Parathyroid adenoma (tissue), 2 donors: ENCODE measurements at regions not wholly inside any gene's neighbourhood (a gene's known extent, or its start where the extent isn't known, plus 50 kb on each side); places are given as distances from the start of the nearest gene placed in this dataset.

Experiments used
- H2AFZ ChIP-seq: fragments of 300-600 bp; sonication (generic); one replicate; pipeline ENCODE4 v1.7.0; 2017; ENCODE audit warnings: antibody characterized with exemption, mild to moderate bottlenecking
- H3K27ac ChIP-seq: fragments of 300-600 bp; sonication (generic); one replicate; pipeline ENCODE4 v1.7.0; 2017
- H3K27me3 ChIP-seq: fragments of 300-600 bp; sonication (generic); one replicate; pipeline ENCODE4 v1.7.0; 2017; ENCODE audit warnings: low read length; ENCODE audit not compliant: control insufficient read depth, insufficient read depth
- H3K36me3 ChIP-seq: fragments of 300-600 bp; sonication (generic); one replicate; pipeline ENCODE4 v1.7.0; 2017; ENCODE audit warnings: low read length; ENCODE audit not compliant: control insufficient read depth, insufficient read depth
- H3K4me1 ChIP-seq: fragments of 300-600 bp; sonication (generic); one replicate; pipeline ENCODE4 v1.7.0; 2017; ENCODE audit warnings: control low read depth
- H3K4me2 ChIP-seq: fragments of 300-600 bp; sonication (generic); one replicate; pipeline ENCODE4 v1.7.0; 2017; ENCODE audit warnings: low read length
- H3K4me3 ChIP-seq: fragments of 300-600 bp; sonication (generic); one replicate; pipeline ENCODE4 v1.7.0; 2017; ENCODE audit warnings: low read depth, low read length
- H3K79me2 ChIP-seq: fragments of 300-600 bp; sonication (generic); one replicate; pipeline ENCODE4 v1.7.0; 2017; ENCODE audit warnings: control low read depth
- H3K9ac ChIP-seq: fragments of 300-600 bp; sonication (generic); one replicate; pipeline ENCODE4 v1.7.0; 2017; ENCODE audit warnings: mild to moderate bottlenecking
- H3K9me3 ChIP-seq: fragments of 300-600 bp; sonication (generic); one replicate; pipeline ENCODE4 v1.7.0; 2017; ENCODE audit warnings: low read length; ENCODE audit not compliant: control insufficient read depth
- TF ChIP-seq, protein P1 (sequence below): fragments of 300-600 bp; sonication (generic); IDR thresholded peaks from one replicate; pipeline ENCODE4 v1.7.0; 2017; ENCODE audit warnings: antibody characterized with exemption, mild to moderate bottlenecking
- donor health status: primary hyperparathyroidism.

DNA sequence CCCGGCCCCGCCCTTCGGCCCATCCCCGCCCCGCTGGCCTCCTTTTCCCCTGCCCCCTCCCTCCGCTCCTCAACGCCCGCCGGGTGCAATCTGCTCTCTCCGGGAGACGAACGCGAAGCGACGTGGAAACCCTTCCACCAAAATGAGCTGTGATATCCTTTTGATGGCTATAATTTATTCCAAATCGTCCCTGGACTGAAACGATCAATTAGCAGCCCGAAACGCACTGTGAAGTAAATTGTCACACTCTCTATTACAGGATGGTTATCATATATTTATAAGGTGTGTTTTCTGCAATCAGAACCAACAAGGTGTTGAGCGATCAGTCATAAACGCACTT lies 134.6 kb upstream of the BARHL2 start:
- Histone ChIP-seq H3K36me3 (no peaks in the 10 kb centered on the region), H3K27ac (no peak overlapping the region), H3K4me3 (peak overlapping the region; percentile 30), H2AFZ (peak overlapping the region; percentile 73), H3K9ac (no peak overlapping the region), H3K27me3 (no peaks in the 10 kb centered on the region), H3K4me2 (peak overlapping the region; percentile 50), H3K9me3 (no peaks in the 10 kb centered on the region), H3K79me2 (no peaks in the 10 kb centered on the region), H3K4me1 (no peaks in the 10 kb centered on the region)
- TF ChIP-seq, protein P1, sequence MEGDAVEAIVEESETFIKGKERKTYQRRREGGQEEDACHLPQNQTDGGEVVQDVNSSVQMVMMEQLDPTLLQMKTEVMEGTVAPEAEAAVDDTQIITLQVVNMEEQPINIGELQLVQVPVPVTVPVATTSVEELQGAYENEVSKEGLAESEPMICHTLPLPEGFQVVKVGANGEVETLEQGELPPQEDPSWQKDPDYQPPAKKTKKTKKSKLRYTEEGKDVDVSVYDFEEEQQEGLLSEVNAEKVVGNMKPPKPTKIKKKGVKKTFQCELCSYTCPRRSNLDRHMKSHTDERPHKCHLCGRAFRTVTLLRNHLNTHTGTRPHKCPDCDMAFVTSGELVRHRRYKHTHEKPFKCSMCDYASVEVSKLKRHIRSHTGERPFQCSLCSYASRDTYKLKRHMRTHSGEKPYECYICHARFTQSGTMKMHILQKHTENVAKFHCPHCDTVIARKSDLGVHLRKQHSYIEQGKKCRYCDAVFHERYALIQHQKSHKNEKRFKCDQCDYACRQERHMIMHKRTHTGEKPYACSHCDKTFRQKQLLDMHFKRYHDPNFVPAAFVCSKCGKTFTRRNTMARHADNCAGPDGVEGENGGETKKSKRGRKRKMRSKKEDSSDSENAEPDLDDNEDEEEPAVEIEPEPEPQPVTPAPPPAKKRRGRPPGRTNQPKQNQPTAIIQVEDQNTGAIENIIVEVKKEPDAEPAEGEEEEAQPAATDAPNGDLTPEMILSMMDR, result no peak

GRCh38 chr1:90850898-90851710 lies 134.0 kb upstream of the BARHL2 start:
- Histone ChIP-seq H3K9ac (no peak overlapping the region), H3K79me2 (no peaks in the 10 kb centered on the region), H3K9me3 (no peaks in the 10 kb centered on the region), H3K27ac (no peak overlapping the region), H2AFZ (peak overlapping the region; percentile 94), H3K4me2 (peak overlapping the region; percentile 95), H3K4me3 (peak overlapping the region; percentile 64), H3K36me3 (no peaks in the 10 kb centered on the region), H3K4me1 (no peaks in the 10 kb centered on the region), H3K27me3 (no peaks in the 10 kb centered on the region)
- TF ChIP-seq, protein P1, result peak; percentile 54

- no peaks in the 10 kb centered on the region for H3K36me3 ChIP-seq
- peak overlapping the region; percentile 95 for H3K4me2 ChIP-seq
- no peaks in the 10 kb centered on the region for H3K9me3 ChIP-seq
- no peaks in the 10 kb centered on the region for H3K4me1 ChIP-seq
- no peaks in the 10 kb centered on the region for H3K27me3 ChIP-seq
- no peak overlapping the region for H3K27ac ChIP-seq
- H3K9ac ChIP-seq, result no peak overlapping the region
- H3K79me2 ChIP-seq, result no peaks in the 10 kb centered on the region
- peak overlapping the region; percentile 94 for H2AFZ ChIP-seq
- TF ChIP-seq, protein P1, result no peak
- peak overlapping the region; percentile 64 for H3K4me3 ChIP-seq
These were observed 133.2 kb upstream of the BARHL2 start for GRCh38 chr1:90850181-90850897.

- no peak overlapping the region for H2AFZ ChIP-seq
- H3K9ac ChIP-seq, result no peak overlapping the region
- H3K27ac ChIP-seq, result no peak overlapping the region
- H3K4me3 ChIP-seq, result no peak overlapping the region
- no peak overlapping the region for H3K4me2 ChIP-seq
- no peaks in the 10 kb centered on the region for H3K79me2 ChIP-seq
- H3K27me3 ChIP-seq, result no peaks in the 10 kb centered on the region
- H3K9me3 ChIP-seq, result no peaks in the 10 kb centered on the region
- TF ChIP-seq, protein P1, result no peak
- H3K4me1 ChIP-seq, result no peaks in the 10 kb centered on the region
- H3K36me3 ChIP-seq, result no peaks in the 10 kb centered on the region
These were observed 124.4 kb upstream of the BARHL2 start for GRCh38 chr1:90841473-90841872.
